ENCODE measurements at regions not wholly inside any gene's neighbourhood (a gene's known extent, or its start where the extent isn't known, plus 50 kb on each side); places are given as distances from the start of the nearest gene placed in this dataset.
A peak's percentile ranks its signal among the peaks of the same experiment; 100 is the strongest.

DNA sequence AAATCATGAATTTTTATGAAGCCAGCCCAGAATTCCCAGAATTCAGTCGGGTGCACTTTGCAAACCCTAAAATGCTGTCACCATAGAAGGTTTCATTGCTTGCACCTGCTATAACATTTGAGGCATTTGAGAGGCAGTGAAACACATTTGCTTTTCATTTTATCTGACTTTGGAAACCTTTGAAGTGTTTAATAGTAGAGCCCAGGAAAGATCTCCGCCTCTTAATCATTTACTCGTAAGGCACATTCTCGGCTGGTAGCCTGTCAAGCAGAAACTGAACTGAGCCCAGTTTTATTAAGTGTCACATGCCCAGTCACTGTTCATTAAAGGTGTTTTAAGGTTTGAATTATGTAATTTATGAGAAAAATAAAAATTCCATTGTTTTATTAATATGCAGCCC lies 247.6 kb downstream of the EMX2 start:
- no peak overlapping the region for H3K27ac Mint-ChIP-seq
- H3K9me3 Mint-ChIP-seq: peaks cover 5% of the 10 kb centered on the region
- no peak for DNase-seq (ENCODE audit: extremely low spot score, unreplicated experiment)
- H3K36me3 Mint-ChIP-seq: no peaks in the 10 kb centered on the region
- no peak overlapping the region for H3K4me3 Mint-ChIP-seq
- TF ChIP-seq, protein P1, sequence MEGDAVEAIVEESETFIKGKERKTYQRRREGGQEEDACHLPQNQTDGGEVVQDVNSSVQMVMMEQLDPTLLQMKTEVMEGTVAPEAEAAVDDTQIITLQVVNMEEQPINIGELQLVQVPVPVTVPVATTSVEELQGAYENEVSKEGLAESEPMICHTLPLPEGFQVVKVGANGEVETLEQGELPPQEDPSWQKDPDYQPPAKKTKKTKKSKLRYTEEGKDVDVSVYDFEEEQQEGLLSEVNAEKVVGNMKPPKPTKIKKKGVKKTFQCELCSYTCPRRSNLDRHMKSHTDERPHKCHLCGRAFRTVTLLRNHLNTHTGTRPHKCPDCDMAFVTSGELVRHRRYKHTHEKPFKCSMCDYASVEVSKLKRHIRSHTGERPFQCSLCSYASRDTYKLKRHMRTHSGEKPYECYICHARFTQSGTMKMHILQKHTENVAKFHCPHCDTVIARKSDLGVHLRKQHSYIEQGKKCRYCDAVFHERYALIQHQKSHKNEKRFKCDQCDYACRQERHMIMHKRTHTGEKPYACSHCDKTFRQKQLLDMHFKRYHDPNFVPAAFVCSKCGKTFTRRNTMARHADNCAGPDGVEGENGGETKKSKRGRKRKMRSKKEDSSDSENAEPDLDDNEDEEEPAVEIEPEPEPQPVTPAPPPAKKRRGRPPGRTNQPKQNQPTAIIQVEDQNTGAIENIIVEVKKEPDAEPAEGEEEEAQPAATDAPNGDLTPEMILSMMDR (conservative IDR thresholded peaks at IDR 0.05): no peak
- peaks cover 6% of the 10 kb centered on the region for H3K27me3 Mint-ChIP-seq
- H3K4me1 Mint-ChIP-seq (ENCODE audit: unreplicated experiment): peaks cover 27% of the 10 kb centered on the region

DNA sequence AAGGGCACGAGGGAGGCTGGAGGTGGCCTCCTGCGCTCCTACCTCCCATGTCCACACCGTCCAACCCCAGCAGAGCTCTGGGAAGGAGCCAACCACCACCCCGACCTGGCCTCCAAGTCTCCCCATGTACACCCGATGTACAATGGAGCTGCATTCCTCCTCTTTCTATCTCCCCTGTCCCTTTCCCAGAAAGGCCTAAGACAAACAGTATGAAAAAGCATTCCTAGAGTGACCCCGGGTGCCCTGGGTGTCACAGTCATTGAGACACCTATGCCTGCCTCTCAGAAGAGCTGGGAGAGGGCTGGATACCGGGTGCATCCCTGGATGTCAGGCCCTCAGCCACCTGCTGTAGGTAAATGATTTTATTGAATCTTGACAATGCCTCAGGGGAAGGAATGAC lies 248.1 kb downstream of the EMX2 start:
- Mint-ChIP-seq H3K4me3 (no peak overlapping the region), H3K9me3 (peaks cover 5% of the 10 kb centered on the region), H3K36me3 (no peaks in the 10 kb centered on the region), H3K27ac (no peak overlapping the region), H3K27me3 (peaks cover 6% of the 10 kb centered on the region), H3K4me1 (ENCODE audit: unreplicated experiment) (peaks cover 29% of the 10 kb centered on the region)
- TF ChIP-seq, protein P1 (conservative IDR thresholded peaks at IDR 0.05): no peak
- DNase-seq (ENCODE audit: extremely low spot score, unreplicated experiment): no peak

DNA sequence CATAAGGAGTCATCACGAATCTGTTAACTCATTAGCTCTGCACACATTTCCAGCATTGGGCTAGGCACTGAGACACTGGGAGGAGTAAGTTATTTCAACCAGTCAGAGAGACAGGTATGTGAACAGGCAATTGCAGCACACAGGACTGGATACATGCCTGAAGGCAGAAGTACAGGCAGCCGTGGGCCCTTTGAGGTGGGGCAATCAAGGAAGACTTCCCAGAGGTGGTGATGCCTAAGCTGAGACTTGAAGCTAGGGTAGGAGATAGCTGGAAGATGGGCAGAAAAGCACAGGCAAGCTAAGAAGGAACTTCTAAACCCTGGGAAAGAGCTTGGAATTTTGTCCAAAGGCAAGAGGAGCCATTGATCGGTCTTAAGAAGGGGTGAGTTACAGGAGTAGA lies 249.7 kb downstream of the EMX2 start:
- H3K4me3 Mint-ChIP-seq: peak overlapping the region; percentile 10
- H3K27ac Mint-ChIP-seq: no peak overlapping the region
- TF ChIP-seq, protein P1 (conservative IDR thresholded peaks at IDR 0.05): no peak
- H3K27me3 Mint-ChIP-seq: peaks cover 6% of the 10 kb centered on the region
- no peaks in the 10 kb centered on the region for H3K36me3 Mint-ChIP-seq
- no peak for DNase-seq (ENCODE audit: extremely low spot score, unreplicated experiment)
- peaks cover 43% of the 10 kb centered on the region for H3K4me1 Mint-ChIP-seq (ENCODE audit: unreplicated experiment)
- peaks cover 5% of the 10 kb centered on the region for H3K9me3 Mint-ChIP-seq

DNA sequence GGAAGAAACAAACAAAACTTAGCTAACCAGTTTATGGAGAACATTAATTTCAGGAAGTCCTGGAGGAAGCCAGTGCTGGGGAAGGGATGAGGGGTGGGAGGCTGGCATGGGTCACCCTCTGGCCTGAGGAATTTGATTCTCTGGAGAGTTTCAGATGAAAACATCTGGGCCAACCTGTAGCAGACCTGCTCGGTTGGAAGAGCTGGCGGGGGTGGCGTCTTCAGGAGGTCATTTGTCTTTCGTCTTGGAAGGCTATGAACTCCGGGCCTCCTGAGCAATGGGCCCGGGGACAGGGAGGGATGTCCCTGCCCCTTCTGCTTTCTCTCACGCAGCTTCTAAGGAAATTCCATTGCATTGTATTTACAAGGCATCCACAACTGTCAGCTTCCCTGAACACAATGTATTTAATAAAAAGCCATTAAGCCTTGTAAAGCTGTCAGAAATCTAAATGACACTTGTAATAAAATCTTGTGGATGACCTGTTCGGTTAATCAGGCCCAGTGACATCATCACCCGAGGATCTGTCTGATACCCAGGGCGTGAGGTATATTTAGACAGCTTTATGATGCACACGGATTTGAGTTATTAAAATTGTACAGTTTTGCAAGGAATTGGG lies 250.5 kb downstream of the RAB11FIP2 start:
- Mint-ChIP-seq H3K4me1 (ENCODE audit: unreplicated experiment) (peaks cover 48% of the 10 kb centered on the region), H3K36me3 (no peaks in the 10 kb centered on the region), H3K4me3 (peak overlapping the region; percentile 57), H3K9me3 (peaks cover 5% of the 10 kb centered on the region), H3K27ac (peak overlapping the region; percentile 90), H3K27me3 (peaks cover 6% of the 10 kb centered on the region)
- TF ChIP-seq, protein P1 (conservative IDR thresholded peaks at IDR 0.05): no peak
- no peak for DNase-seq (ENCODE audit: extremely low spot score, unreplicated experiment)

DNA sequence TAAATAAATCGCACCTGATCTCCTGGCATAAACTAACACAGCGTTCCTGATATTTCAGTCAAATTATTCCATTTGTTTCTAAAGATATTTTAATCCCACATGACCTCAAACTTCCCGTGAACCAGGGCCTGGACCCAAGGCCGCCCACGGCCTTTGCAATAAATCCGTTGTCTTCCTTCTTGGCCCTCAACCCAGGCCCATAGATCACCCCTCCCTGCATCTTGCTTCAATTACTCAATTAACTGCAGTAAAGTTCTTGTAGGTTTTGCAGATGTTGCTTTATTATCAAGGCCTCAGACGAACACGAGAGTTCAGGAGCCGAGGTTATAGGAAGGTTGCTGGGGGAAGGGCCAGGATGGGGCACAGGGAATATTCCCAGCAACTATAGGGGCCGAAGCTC lies 249.4 kb downstream of the RAB11FIP2 start:
- H3K27me3 Mint-ChIP-seq: peaks cover 5% of the 10 kb centered on the region

More for the DNA sequence above, 249.4 kb downstream of the RAB11FIP2 start:
- Mint-ChIP-seq H3K4me1 (ENCODE audit: unreplicated experiment) (peaks cover 37% of the 10 kb centered on the region), H3K9me3 (peaks cover 2% of the 10 kb centered on the region), H3K27ac (peak overlapping the region; percentile 90), H3K36me3 (no peaks in the 10 kb centered on the region), H3K4me3 (peak overlapping the region; percentile 3)
- DNase-seq (ENCODE audit: extremely low spot score, unreplicated experiment): no peak
- TF ChIP-seq, protein P1 (conservative IDR thresholded peaks at IDR 0.05): no peak

Data from type B pancreatic cell (in vitro differentiated cells).